Parathyroid adenoma (tissue), 2 donors: ENCODE measurements at regions not wholly inside any gene's neighbourhood (a gene's known extent, or its start where the extent isn't known, plus 50 kb on each side); places are given as distances from the start of the nearest gene placed in this dataset.

Source experiments
- H2AFZ ChIP-seq: fragments of 300-600 bp; sonication (generic); one replicate; pipeline ENCODE4 v1.7.0; 2017; ENCODE audit warnings: antibody characterized with exemption, mild to moderate bottlenecking
- H3K27ac ChIP-seq: fragments of 300-600 bp; sonication (generic); one replicate; pipeline ENCODE4 v1.7.0; 2017
- H3K27me3 ChIP-seq: fragments of 300-600 bp; sonication (generic); one replicate; pipeline ENCODE4 v1.7.0; 2017; ENCODE audit warnings: low read length; ENCODE audit not compliant: control insufficient read depth, insufficient read depth
- H3K36me3 ChIP-seq: fragments of 300-600 bp; sonication (generic); one replicate; pipeline ENCODE4 v1.7.0; 2017; ENCODE audit warnings: low read length; ENCODE audit not compliant: control insufficient read depth, insufficient read depth
- H3K4me1 ChIP-seq: fragments of 300-600 bp; sonication (generic); one replicate; pipeline ENCODE4 v1.7.0; 2017; ENCODE audit warnings: control low read depth
- H3K4me2 ChIP-seq: fragments of 300-600 bp; sonication (generic); one replicate; pipeline ENCODE4 v1.7.0; 2017; ENCODE audit warnings: low read length
- H3K4me3 ChIP-seq: fragments of 300-600 bp; sonication (generic); one replicate; pipeline ENCODE4 v1.7.0; 2017; ENCODE audit warnings: low read depth, low read length
- H3K79me2 ChIP-seq: fragments of 300-600 bp; sonication (generic); one replicate; pipeline ENCODE4 v1.7.0; 2017; ENCODE audit warnings: control low read depth
- H3K9ac ChIP-seq: fragments of 300-600 bp; sonication (generic); one replicate; pipeline ENCODE4 v1.7.0; 2017; ENCODE audit warnings: mild to moderate bottlenecking
- H3K9me3 ChIP-seq: fragments of 300-600 bp; sonication (generic); one replicate; pipeline ENCODE4 v1.7.0; 2017; ENCODE audit warnings: low read length; ENCODE audit not compliant: control insufficient read depth
- CTCF ChIP-seq: fragments of 300-600 bp; sonication (generic); IDR thresholded peaks from one replicate; pipeline ENCODE4 v1.7.0; 2017; ENCODE audit warnings: antibody characterized with exemption, mild to moderate bottlenecking
- donor health status: primary hyperparathyroidism.

DNA sequence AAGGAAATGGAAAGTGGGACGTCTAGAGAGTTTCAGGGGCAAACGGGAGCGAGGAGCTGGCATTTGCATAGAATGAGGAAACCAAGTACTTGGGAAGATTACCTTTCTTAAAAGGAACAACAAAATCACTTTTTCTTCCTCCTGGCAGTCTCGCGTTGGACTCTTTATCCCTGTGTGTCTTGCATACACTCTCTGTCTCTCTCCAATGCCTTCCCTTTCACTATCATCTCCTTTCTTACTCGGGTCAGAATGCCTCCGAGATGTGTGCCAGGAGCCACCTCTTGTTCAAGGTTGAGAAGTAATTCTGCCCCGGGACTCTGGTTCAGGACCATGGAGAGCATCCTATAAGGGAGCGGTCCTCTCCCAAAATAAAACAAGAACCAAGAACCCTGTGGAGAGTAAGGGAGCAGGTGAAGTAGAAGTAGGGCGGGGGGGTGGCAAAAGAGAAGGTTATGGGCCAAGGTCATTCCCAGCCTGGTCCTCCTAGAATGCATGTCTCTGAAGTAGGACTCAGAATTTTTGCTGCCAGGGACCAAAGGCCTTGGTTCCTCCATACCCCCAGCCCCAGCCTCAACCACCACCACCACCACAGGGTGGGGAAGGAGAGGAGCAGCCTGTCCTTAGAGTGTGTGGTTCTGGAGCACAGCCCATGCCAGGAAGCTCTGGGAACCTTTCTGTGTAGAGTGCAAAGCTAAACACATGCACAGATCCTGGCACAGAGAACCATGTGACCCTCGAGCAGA, 72.1 kb upstream of the ARAP3 start:
- H2AFZ ChIP-seq, result no peak overlapping the region
- no peak overlapping the region for H3K4me3 ChIP-seq
- no peaks in the 10 kb centered on the region for H3K36me3 ChIP-seq
- no peaks in the 10 kb centered on the region for H3K9me3 ChIP-seq
- no peaks in the 10 kb centered on the region for H3K27me3 ChIP-seq
- H3K79me2 ChIP-seq, result no peaks in the 10 kb centered on the region
- peaks cover 15% of the 10 kb centered on the region for H3K4me1 ChIP-seq
- H3K4me2 ChIP-seq, result no peak overlapping the region
- no peak for TF ChIP-seq CTCF
- H3K9ac ChIP-seq, result no peak overlapping the region
- H3K27ac ChIP-seq, result no peak overlapping the region

DNA sequence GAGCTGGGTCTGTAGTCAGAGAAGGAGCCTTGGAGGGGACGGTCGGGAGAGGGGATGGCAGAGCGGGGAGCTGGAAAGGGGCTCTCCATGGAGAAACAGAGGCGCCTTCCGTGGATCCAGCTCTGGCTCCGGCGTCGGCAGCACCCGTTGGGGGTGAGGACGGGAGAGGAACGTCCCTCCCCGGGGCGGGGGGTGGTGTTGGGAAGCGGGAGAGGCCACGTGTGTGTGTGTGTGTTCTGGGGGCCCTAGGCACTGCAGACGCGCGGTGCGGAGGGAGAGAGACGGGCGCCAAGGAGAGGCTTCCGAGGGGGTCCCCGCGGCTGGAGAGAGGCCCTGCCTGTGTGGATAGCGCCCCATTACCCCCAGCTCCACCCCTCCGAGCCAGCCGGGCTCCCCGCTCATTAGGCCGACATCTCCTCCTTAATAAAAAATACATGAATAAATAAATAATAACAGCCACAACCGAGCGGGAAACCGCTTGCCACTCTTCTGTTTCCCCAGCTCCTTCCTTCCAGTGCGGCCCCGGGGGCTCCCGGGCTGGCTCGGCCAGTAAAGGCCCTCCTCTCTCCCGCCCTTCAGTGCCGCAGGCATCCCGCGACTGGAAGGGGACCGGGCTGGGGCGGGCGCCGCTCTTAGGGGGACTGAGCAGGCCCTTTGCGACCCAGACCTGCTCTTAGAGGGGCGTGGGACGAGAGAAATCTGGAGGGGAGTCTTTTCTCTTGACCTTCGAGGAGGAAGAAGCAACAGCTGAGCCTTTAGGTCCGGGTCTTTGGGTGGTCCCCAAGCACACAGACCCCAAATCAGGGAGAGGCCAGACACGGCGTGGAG, 71.3 kb upstream of the ARAP3 start:
- no peak for TF ChIP-seq CTCF

DNA sequence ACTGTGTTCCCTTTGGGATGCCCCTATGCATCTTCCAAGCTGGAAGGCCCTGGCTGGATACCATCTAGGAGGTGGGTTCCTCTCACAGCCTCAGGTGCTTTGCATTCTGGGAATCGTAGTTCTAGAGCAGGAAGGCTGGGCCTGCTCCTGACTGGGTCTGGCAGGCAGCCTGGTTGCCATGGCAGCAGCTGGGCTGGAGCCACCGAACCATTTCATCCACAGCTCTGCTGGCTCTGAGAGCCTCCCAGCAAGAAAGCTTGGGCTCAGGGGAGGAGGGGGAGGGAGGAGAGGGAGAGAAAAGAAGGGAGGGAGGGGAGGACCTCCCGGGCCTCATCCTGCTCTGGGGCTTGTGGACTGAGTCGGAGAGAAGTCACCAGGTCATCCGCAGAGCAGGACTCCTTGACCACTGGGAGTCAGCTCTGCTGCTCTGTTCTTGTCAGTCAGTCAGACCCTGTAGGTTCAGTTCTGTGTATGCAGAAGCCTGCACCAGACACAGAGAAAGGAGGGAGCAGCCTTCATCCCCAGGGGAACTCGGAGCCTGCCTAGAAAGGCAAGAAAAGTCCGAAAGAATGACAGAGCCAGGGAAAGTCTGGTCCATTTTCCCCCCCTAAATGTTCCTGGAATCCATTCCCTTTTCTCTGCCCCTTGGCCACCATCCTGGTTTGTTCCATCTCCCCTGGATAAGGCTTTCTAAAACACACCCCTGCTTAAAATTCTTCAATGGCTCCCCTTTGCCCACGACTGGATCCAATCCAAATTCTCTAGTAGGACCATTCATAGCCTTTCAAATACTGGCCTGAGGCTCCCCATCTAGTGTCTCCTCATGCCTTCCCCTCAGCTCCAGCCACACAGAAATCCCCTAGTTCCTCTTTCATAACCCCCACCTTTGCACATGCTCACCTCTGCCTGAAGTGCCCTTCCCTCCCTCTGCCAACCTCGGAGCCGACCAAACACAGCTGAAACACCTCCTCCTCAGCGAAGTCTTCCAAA, 65.4 kb upstream of the ARAP3 start:
- Histone ChIP-seq H3K79me2 (no peaks in the 10 kb centered on the region), H3K27ac (peak overlapping the region; percentile 78), H3K4me2 (peak overlapping the region; percentile 19), H3K36me3 (no peaks in the 10 kb centered on the region), H3K4me3 (no peak overlapping the region), H3K9me3 (no peaks in the 10 kb centered on the region), H2AFZ (peak overlapping the region; percentile 77), H3K4me1 (peaks cover 16% of the 10 kb centered on the region), H3K9ac (no peak overlapping the region), H3K27me3 (no peaks in the 10 kb centered on the region)
- no peak for TF ChIP-seq CTCF

More for the DNA sequence above, 71.3 kb upstream of the ARAP3 start:
- H3K9me3 ChIP-seq, result no peaks in the 10 kb centered on the region
- H3K9ac ChIP-seq, result no peak overlapping the region
- no peak overlapping the region for H3K4me2 ChIP-seq
- peaks cover 10% of the 10 kb centered on the region for H3K4me1 ChIP-seq
- no peaks in the 10 kb centered on the region for H3K79me2 ChIP-seq
- H3K36me3 ChIP-seq, result no peaks in the 10 kb centered on the region
- H3K27ac ChIP-seq, result no peak overlapping the region
- H2AFZ ChIP-seq, result no peak overlapping the region
- no peak overlapping the region for H3K4me3 ChIP-seq
- no peaks in the 10 kb centered on the region for H3K27me3 ChIP-seq

GRCh38 chr5:141746395-141746794, 64.4 kb upstream of the ARAP3 start:
- no peak for TF ChIP-seq CTCF
- no peaks in the 10 kb centered on the region for H3K9me3 ChIP-seq
- no peaks in the 10 kb centered on the region for H3K79me2 ChIP-seq
- H3K36me3 ChIP-seq, result no peaks in the 10 kb centered on the region
- no peak overlapping the region for H3K4me3 ChIP-seq
- H2AFZ ChIP-seq, result no peak overlapping the region
- H3K27me3 ChIP-seq, result no peaks in the 10 kb centered on the region
- H3K4me2 ChIP-seq, result no peak overlapping the region
- H3K9ac ChIP-seq, result no peak overlapping the region
- H3K4me1 ChIP-seq, result peaks cover 16% of the 10 kb centered on the region
- no peak overlapping the region for H3K27ac ChIP-seq
